ENCODE measurements at regions not wholly inside any gene's neighbourhood (a gene's known extent, or its start where the extent isn't known, plus 50 kb on each side); places are given as distances from the start of the nearest gene placed in this dataset.

DNA sequence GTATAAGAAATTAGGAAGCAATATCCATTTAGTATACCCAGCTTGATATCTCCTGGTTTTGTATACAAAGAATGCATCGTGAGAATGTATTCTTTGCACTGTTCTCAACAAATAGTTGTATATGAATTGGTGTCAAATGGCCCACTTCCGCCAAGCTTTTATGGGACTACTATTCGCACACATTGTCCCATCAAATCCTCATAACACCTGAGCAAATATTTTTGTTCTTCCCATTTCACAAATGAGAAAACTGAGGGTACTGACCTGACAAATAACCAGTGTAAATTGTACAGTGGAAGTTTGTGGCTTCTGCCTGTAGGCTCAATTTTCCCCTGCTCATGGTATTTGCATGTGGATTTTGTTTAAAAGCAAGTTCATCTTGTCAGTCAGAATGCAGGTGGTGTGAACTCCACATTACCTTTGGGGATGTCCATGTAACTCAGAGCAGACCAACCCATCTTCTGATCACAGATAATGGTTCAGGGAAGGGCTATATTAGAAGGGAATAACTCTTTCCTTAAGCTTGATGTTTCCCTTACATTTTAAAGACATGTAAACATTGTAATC is 51.5 kb upstream of the FAM241A start:
- POLR2A ChIA-PET = no interaction called here
- intact Hi-C loops (cut with micrococcal nuclease) = loop anchor here (1.0 kb wide), 1 partner anchor 10 kb away; no protein-coding TSS in a partner anchor
- Histone ChIP-seq H3K4me2 (ENCODE audit: insufficient read depth, low read length) (no peak overlapping the region), H3K27me3 (ENCODE audit: control insufficient read depth in 2 of 2, insufficient read depth in 2 of 2, low read length in 2 of 2) (no peaks in the 10 kb centered on the region), H4K20me1 (replicated peaks; ENCODE audit: control insufficient read depth, extremely low read depth, insufficient read depth, low read length) (no peaks in the 10 kb centered on the region), H3K79me2 (ENCODE audit: control insufficient read depth, insufficient read depth, low read length) (no peaks in the 10 kb centered on the region), H3K27ac (ENCODE audit: insufficient read depth, low read depth, low read length) (no peak overlapping the region), H3K36me3 (ENCODE audit: control insufficient read depth in 2 of 2, extremely low read depth in 1 of 2, insufficient read depth in 2 of 2, low read length in 2 of 2) (no peaks in the 10 kb centered on the region), H3K4me1 (ENCODE audit: control insufficient read depth, extremely low read depth, insufficient read depth, low read length) (no peaks in the 10 kb centered on the region), H3K4me3 (replicated peaks in 1 of 3; ENCODE audit: insufficient read depth in 1 of 3, low read depth in 1 of 3, low read length in 3 of 3) (no peak overlapping the region), H3K9ac (replicated peaks; ENCODE audit: extremely low read depth, insufficient read depth, low read length) (no peak overlapping the region), H3K9me1 (replicated peaks; ENCODE audit: control insufficient read depth, extremely low read depth, insufficient read depth, low read length) (no peaks in the 10 kb centered on the region), H3K9me3 (replicated peaks; ENCODE audit: control insufficient read depth, insufficient read depth, low read length) (no peaks in the 10 kb centered on the region), H2AFZ (ENCODE audit: low read depth, low read length) (no peak overlapping the region)
- no peak for DNase-seq (ENCODE audit: low read depth, low spot score)
- dilution Hi-C loops (cut with MboI; ENCODE audit: extremely low pct_ligation_motif_present, low sequenced_read_pairs) = no loop called here
- CTCF ChIA-PET = interaction anchor here (1.1 to 1.4 kb wide), 3 partner anchors 9 to 10 kb away, joined by 3 read pairs; no protein-coding TSS in a partner anchor
- BruUV-seq (replicated peaks) = no TSS peak
- no peak for TF ChIP-seq GATA2 (IDR thresholded peaks at IDR 0.05; ENCODE audit: insufficient read depth, insufficient read length, low read depth, low read length)
- no peak for TF ChIP-seq JUN (IDR thresholded peaks at IDR 0.05; ENCODE audit: borderline replicate concordance, insufficient read depth, insufficient read length, low read depth)
- no peak for TF ChIP-seq MAX (IDR thresholded peaks at IDR 0.05; ENCODE audit: insufficient read depth, insufficient read length)
- TF ChIP-seq MYC (IDR thresholded peaks at IDR 0.05; ENCODE audit: low read depth, low read length) = no peak
- TF ChIP-seq CTCF (IDR thresholded peaks at IDR 0.05; ENCODE audit: extremely low read depth in 1 of 2, insufficient read depth in 1 of 2, low read depth in 1 of 2, low read length in 2 of 2) = no peak
- TF ChIP-seq FOS (IDR thresholded peaks at IDR 0.05; ENCODE audit: borderline replicate concordance, insufficient read depth, low read length) = no peak
- no peak for TF ChIP-seq POLR2A (IDR thresholded peaks at IDR 0.05; ENCODE audit: low read depth, low read length)
- TF ChIP-seq POLR2AphosphoS5 (IDR thresholded peaks at IDR 0.05; ENCODE audit: insufficient read depth, low read depth, low read length) = no peak
- TF ChIP-seq EZH2 (IDR thresholded peaks at IDR 0.05; ENCODE audit: borderline replicate concordance, low read depth, low read length, severe bottlenecking) = no peak
- no peak for FAIRE-seq

Measured in endothelial cell of umbilical vein (primary cell).